ENCODE measurements at regions not wholly inside any gene's neighbourhood (a gene's known extent, or its start where the extent isn't known, plus 50 kb on each side); places are given as distances from the start of the nearest gene placed in this dataset.

DNA sequence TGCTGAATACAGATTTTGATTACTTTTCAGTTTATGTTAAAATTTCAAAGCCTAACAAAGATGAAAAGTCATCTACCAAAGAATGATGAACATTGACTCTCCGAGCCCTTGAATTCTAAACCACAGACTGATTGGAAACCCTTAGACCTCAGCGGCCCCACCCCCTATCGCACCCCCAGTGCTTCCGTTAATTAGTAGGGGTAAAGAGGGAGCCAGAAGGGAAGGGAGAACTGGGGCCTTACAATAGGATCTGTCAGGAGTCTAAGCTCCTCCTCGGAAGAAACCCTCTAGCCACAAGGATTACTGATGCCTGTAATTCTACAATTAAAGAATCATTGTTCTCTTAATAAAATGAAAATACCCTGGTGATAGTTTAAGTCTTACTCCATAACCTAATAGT lies 79.7 kb upstream of the JARID2 start:
- Histone ChIP-seq H3K27ac (ENCODE audit: poor library complexity, severe bottlenecking) (no peak overlapping the region), H3K4me1 (ENCODE audit: insufficient read depth, poor library complexity, severe bottlenecking) (no peaks in the 10 kb centered on the region), H3K4me3 (ENCODE audit: severe bottlenecking) (no peak overlapping the region), H3K36me3 (ENCODE audit: low read depth) (no peaks in the 10 kb centered on the region), H3K9me3 (ENCODE audit: severe bottlenecking) (no peaks in the 10 kb centered on the region), H3K27me3 (ENCODE audit: insufficient read depth, poor library complexity, severe bottlenecking) (no peaks in the 10 kb centered on the region)
- ATAC-seq (ENCODE audit: low read depth), result no peak
- TF ChIP-seq, protein P1, sequence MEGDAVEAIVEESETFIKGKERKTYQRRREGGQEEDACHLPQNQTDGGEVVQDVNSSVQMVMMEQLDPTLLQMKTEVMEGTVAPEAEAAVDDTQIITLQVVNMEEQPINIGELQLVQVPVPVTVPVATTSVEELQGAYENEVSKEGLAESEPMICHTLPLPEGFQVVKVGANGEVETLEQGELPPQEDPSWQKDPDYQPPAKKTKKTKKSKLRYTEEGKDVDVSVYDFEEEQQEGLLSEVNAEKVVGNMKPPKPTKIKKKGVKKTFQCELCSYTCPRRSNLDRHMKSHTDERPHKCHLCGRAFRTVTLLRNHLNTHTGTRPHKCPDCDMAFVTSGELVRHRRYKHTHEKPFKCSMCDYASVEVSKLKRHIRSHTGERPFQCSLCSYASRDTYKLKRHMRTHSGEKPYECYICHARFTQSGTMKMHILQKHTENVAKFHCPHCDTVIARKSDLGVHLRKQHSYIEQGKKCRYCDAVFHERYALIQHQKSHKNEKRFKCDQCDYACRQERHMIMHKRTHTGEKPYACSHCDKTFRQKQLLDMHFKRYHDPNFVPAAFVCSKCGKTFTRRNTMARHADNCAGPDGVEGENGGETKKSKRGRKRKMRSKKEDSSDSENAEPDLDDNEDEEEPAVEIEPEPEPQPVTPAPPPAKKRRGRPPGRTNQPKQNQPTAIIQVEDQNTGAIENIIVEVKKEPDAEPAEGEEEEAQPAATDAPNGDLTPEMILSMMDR (IDR thresholded peaks at IDR 0.05; ENCODE audit: poor library complexity, severe bottlenecking), result no peak
- no peak for DNase-seq (ENCODE audit: low spot score)

DNA sequence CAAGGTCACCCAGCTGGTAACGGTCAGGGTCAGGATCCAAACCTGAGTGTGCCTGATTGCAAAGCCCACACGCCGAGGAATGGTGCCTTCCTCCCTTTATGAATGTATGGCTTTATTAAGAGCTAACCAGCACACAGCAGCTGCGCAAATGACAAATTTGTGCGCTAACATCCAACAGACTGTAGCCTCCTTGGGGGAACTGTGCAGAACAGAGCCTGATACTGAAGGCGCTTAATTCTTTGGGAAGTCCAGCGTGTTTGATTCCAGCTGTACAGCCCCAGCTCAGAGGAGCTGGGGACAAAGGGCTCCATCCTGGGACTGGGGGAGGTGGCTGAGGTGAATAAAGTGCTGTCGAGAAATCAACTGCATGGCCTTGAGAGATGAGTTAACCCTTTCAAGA lies 75.7 kb upstream of the JARID2 start:
- TF ChIP-seq, protein P1 (IDR thresholded peaks at IDR 0.05; ENCODE audit: poor library complexity, severe bottlenecking), result no peak
- H3K27me3 ChIP-seq (ENCODE audit: insufficient read depth, poor library complexity, severe bottlenecking), result no peaks in the 10 kb centered on the region
- no peak overlapping the region for H3K4me3 ChIP-seq (ENCODE audit: severe bottlenecking)
- H3K4me1 ChIP-seq (ENCODE audit: insufficient read depth, poor library complexity, severe bottlenecking), result no peaks in the 10 kb centered on the region
- no peak for ATAC-seq (ENCODE audit: low read depth)
- H3K27ac ChIP-seq (ENCODE audit: poor library complexity, severe bottlenecking), result no peak overlapping the region
- no peaks in the 10 kb centered on the region for H3K36me3 ChIP-seq (ENCODE audit: low read depth)
- DNase-seq (ENCODE audit: low spot score), result no peak
- H3K9me3 ChIP-seq (ENCODE audit: severe bottlenecking), result no peaks in the 10 kb centered on the region

- no peaks in the 10 kb centered on the region for H3K36me3 ChIP-seq (ENCODE audit: low read depth)
- no peaks in the 10 kb centered on the region for H3K4me1 ChIP-seq (ENCODE audit: insufficient read depth, poor library complexity, severe bottlenecking)
- no peak for DNase-seq (ENCODE audit: low spot score)
- H3K4me3 ChIP-seq (ENCODE audit: severe bottlenecking), result no peak overlapping the region
- TF ChIP-seq, protein P1 (IDR thresholded peaks at IDR 0.05; ENCODE audit: poor library complexity, severe bottlenecking), result no peak
- H3K27me3 ChIP-seq (ENCODE audit: insufficient read depth, poor library complexity, severe bottlenecking), result no peaks in the 10 kb centered on the region
- no peak for ATAC-seq (ENCODE audit: low read depth)
- H3K9me3 ChIP-seq (ENCODE audit: severe bottlenecking), result no peaks in the 10 kb centered on the region
- no peak overlapping the region for H3K27ac ChIP-seq (ENCODE audit: poor library complexity, severe bottlenecking)
Measured at GRCh38 chr6:15171026-15171425, 74.8 kb upstream of the JARID2 start.

DNA sequence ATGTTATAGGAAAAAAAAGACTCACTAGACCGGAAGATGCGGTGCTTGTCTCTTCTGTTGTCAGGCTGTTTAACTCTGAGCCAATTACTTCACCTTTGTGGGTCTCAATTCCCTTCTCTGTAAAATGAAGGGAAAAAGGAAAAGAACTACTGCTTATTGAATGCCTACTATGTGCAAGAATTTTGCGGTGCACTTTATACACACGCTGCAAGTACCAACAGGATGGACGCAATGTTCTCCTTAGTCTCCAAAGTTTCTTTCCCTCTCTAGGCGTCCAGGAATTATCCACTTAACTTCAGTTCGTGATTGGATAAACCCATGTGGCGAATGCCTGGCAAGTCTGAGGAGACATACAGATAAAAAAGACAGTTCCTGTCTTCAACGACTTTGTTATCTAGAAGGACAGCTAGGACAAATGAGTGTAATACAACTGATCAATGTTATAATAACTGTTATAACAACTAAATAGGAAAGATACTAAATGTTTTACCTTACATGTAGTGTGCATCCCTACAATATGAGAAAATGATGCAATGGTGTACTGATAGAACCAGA lies 69.0 kb upstream of the JARID2 start:
- Histone ChIP-seq H3K4me3 (ENCODE audit: severe bottlenecking) (no peak overlapping the region), H3K9me3 (ENCODE audit: severe bottlenecking) (no peaks in the 10 kb centered on the region), H3K4me1 (ENCODE audit: insufficient read depth, poor library complexity, severe bottlenecking) (no peaks in the 10 kb centered on the region), H3K27me3 (ENCODE audit: insufficient read depth, poor library complexity, severe bottlenecking) (no peaks in the 10 kb centered on the region), H3K36me3 (ENCODE audit: low read depth) (no peaks in the 10 kb centered on the region), H3K27ac (ENCODE audit: poor library complexity, severe bottlenecking) (no peak overlapping the region)
- TF ChIP-seq, protein P1 (IDR thresholded peaks at IDR 0.05; ENCODE audit: poor library complexity, severe bottlenecking), result no peak
- ATAC-seq (ENCODE audit: low read depth) (no peak), DNase-seq (ENCODE audit: low spot score) (no peak)

DNA sequence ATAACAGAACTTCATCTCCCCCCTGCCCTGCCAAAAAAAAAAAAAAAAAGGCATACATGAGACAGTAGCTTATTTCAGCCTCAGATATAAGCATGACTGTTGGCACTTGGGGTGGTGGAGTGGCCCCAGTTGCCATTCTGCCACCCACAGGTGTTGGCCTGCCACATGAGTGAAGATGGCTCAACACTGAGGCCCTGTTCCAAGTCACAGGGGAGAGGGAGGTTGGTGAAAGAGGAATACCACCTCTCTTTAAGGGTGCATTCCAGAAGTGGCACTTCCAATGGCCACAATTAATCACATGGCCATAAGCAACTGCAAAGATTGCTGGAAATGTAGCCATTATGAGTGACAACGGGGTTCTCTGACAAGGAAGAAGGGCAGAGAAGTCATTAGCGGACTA lies 61.9 kb upstream of the JARID2 start:
- TF ChIP-seq, protein P1 (IDR thresholded peaks at IDR 0.05; ENCODE audit: poor library complexity, severe bottlenecking), result no peak
- no peaks in the 10 kb centered on the region for H3K9me3 ChIP-seq (ENCODE audit: severe bottlenecking)
- no peak overlapping the region for H3K4me3 ChIP-seq (ENCODE audit: severe bottlenecking)
- H3K27ac ChIP-seq (ENCODE audit: poor library complexity, severe bottlenecking), result no peak overlapping the region
- DNase-seq (ENCODE audit: low spot score) (no peak), ATAC-seq (ENCODE audit: low read depth) (no peak)
- H3K27me3 ChIP-seq (ENCODE audit: insufficient read depth, poor library complexity, severe bottlenecking), result no peaks in the 10 kb centered on the region
- H3K36me3 ChIP-seq (ENCODE audit: low read depth), result no peaks in the 10 kb centered on the region
- H3K4me1 ChIP-seq (ENCODE audit: insufficient read depth, poor library complexity, severe bottlenecking), result no peaks in the 10 kb centered on the region
